Loucy (cell line): ENCODE measurements at regions not wholly inside any gene's neighbourhood (a gene's known extent, or its start where the extent isn't known, plus 50 kb on each side); places are given as distances from the start of the nearest gene placed in this dataset.

Experiments
- CTCF ChIP-seq: fragments of 200-600 bp; sonication (generic); conservative IDR thresholded peaks from 2 replicates; pipeline ENCODE4 v1.5.1; 2014; ENCODE audit warnings: mild to moderate bottlenecking, antibody characterized with exemption, low read length
- EZH2phosphoT487 ChIP-seq: fragments of 200-600 bp; IDR thresholded peaks from 2 replicates; pipeline ENCODE4 v1.6.1; 2018; ENCODE audit warnings: antibody characterized with exemption, mild to moderate bottlenecking, moderate library complexity, borderline replicate concordance

- no peak for TF ChIP-seq CTCF
- TF ChIP-seq EZH2phosphoT487 = no peak
These were observed 62.4 kb upstream of the TNP1 start for GRCh38 chr2:216922175-216922780.
